ENCODE measurements at regions not wholly inside any gene's neighbourhood (a gene's known extent, or its start where the extent isn't known, plus 50 kb on each side); places are given as distances from the start of the nearest gene placed in this dataset.
A peak's percentile ranks its signal among the peaks of the same experiment; 100 is the strongest.

GRCh38 chr20:60822699-60823607, 429.1 kb upstream of the CDH4 start:
- no peak for DNase-seq (ENCODE audit: low read depth)
- no peak for TF ChIP-seq CTCF (conservative IDR thresholded peaks at IDR 0.05; ENCODE audit: control insufficient read depth, insufficient read depth, low read depth, low read length)
- H3K4me3 ChIP-seq (ENCODE audit: control insufficient read depth, low read depth, low read length), result no peak overlapping the region

GRCh38 chr20:60835876-60836275, 416.2 kb upstream of the CDH4 start:
- TF ChIP-seq CTCF (conservative IDR thresholded peaks at IDR 0.05; ENCODE audit: control insufficient read depth, insufficient read depth, low read depth, low read length), result no peak
- DNase-seq (ENCODE audit: low read depth), result no peak

GRCh38 chr20:60837173-60837770, 414.8 kb upstream of the CDH4 start:
- TF ChIP-seq CTCF (conservative IDR thresholded peaks at IDR 0.05; ENCODE audit: control insufficient read depth, insufficient read depth, low read depth, low read length), result no peak
- H3K4me3 ChIP-seq (ENCODE audit: control insufficient read depth, low read depth, low read length), result no peak overlapping the region

More at GRCh38 chr20:60835876-60836275, 416.2 kb upstream of the CDH4 start:
- no peak overlapping the region for H3K4me3 ChIP-seq (ENCODE audit: control insufficient read depth, low read depth, low read length)

GRCh38 chr20:60838297-60838696, 413.8 kb upstream of the CDH4 start:
- H3K4me3 ChIP-seq (ENCODE audit: control insufficient read depth, low read depth, low read length), result no peak overlapping the region
- no peak for DNase-seq (ENCODE audit: low read depth)
- TF ChIP-seq CTCF (conservative IDR thresholded peaks at IDR 0.05; ENCODE audit: control insufficient read depth, insufficient read depth, low read depth, low read length), result no peak

More at GRCh38 chr20:60837173-60837770, 414.8 kb upstream of the CDH4 start:
- no peak for DNase-seq (ENCODE audit: low read depth)

GRCh38 chr20:60840971-60841370, 411.1 kb upstream of the CDH4 start:
- TF ChIP-seq CTCF (conservative IDR thresholded peaks at IDR 0.05; ENCODE audit: control insufficient read depth, insufficient read depth, low read depth, low read length), result no peak
- H3K4me3 ChIP-seq (ENCODE audit: control insufficient read depth, low read depth, low read length), result no peak overlapping the region
- DNase-seq (ENCODE audit: low read depth), result no peak

- TF ChIP-seq CTCF (conservative IDR thresholded peaks at IDR 0.05; ENCODE audit: control insufficient read depth, insufficient read depth, low read depth, low read length), result no peak
- H3K4me3 ChIP-seq (ENCODE audit: control insufficient read depth, low read depth, low read length), result no peak overlapping the region
- DNase-seq (ENCODE audit: low read depth), result peak; percentile 21
Measured at GRCh38 chr20:60845146-60845545, 406.9 kb upstream of the CDH4 start.

Measured in fibroblast of mammary gland (primary cell).